DMS79 (cell line): ENCODE measurements at regions not wholly inside any gene's neighbourhood (a gene's known extent, or its start where the extent isn't known, plus 50 kb on each side); places are given as distances from the start of the nearest gene placed in this dataset.
A peak's percentile ranks its signal among the peaks of the same experiment; 100 is the strongest.
"Not testable (repeated sequence)": the region's sequence is repeated elsewhere in the genome, so short reads cannot be mapped to it uniquely, and the experiment has no call there.

ENCODE experiments used
- DNase-seq: peaks from one replicate; lab custom pipeline; 2025; lab: John Stamatoyannopoulos, UW

DNA sequence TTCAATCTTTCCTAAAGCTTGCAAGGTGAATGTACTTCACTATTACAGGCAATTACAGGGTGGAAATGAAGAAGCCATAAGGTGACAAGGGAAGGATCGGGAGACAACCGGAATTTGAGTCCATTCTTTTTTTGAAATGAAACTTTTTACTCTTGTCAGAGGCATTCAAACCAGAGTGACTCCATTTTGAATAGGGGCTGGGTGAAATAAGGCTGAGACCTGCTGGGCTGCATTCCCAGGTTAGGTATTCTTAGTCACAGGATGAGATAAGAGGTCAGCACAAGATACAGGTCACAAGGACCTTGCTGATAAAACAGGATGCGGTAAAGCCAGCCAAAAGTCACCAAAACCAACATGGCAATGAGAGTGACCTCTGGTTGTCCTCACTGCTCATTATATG, 363.3 kb downstream of the TYW1 start:
- no peak for DNase-seq

DNA sequence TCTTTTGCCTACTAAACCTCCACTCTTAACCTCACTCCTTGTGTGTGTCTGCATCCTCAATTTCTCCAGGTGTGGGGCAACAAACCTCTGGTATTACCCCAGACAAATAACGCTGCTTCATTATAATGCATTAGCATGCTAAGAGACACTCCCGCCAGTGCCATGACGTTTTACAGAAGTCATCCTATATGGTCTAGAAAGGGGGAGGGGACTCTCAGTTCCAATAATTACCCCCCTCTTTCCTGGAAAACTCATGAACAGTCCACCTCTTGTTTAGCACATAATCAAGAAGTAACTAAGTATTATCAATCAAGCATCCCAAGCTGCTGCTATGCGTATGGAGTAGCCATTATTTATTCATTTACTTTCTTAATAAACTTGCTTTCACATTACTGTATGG, 364.5 kb downstream of the TYW1 start:
- DNase-seq: no peak

DNA sequence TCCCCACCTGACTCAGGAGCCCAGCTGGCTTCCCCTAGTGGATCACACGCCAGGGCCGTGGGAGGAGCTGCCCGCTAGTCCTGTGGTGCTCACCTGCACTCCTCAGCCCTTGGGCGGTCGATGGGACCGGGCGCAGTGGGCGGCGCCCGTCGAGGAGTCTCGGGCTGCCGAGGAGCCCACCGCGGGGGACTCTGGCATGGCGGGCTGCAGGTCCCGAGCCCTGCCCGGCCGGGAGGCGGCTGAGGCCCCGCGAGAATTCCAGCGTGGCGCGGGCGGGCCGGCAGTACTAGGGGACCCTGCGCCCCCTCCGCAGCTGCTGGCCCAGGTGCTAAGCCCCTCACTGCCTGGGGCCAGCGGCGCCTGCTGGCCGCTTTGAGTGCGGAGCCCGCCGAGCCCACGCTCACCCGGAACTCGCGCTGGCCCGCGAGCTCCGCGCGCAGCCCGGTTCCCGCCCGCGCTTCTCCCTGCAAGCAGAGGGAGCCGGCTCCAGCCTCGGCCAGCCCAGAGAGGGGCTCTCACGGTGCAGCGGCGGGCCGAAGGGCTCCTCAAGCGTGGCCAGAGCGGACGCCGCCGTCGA, 367.9 kb downstream of the TYW1 start:
- DNase-seq: no peak

DNA sequence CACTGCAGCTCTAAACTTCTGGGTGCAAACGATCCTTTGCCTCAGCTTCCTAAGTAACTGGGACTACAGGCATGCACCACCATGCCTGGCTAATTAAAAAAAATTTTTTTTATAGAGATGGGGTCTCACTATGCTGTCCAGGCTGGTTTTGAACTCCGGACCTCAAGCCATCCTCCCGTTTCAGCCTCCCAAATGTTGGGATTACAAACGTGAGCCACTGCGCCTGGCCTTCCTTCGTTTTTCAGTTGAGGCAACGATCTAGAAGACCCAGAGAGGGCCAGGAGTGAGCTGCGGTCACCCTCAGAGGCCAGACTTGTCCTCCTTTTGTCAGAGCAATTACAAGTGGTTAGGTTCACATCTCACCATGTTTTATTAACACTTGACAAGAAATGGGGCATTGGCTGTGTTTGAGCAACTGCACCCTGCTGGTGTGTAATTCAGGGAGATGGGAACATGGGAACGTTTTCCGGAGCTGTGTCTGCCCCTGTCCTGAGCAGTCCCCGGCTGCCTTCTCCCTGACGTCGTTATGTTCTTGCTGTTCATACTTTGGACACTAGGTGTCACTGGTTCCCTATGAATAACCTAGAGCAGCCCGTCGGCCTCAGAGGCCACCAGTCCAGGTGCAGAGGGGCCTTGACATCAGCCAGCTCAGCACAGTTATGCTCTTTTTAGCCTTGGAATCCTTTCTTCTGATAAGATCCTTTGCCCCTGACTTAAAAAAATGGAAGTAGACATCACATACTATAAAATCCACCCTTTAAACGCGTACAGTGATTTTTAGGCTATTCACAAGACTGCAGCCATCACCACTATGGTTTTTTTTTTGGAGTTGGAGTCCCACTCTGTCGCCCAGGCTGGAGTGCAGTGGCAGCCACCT, 375.0 kb downstream of the TYW1 start:
- peak; percentile 38 for DNase-seq

DNA sequence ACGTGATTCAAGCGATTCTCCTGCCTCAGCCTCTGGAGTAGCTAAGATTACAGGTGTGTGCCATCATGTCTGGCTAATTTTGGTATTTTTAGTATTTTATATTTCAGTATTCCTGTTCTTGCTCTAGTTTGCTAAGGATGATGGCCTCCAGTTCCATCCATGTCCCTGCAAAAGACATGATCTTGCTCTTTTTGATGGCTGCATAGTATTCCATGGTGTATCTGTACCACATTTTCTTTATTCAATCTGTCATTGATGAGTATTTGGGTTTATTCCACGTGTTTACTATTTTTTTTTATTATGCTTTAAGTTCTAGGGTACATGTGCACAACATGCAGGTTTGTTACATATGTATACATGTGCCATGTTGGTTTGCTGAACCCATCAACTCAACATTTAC, 376.8 kb downstream of the TYW1 start:
- not testable (repeated sequence) for DNase-seq

DNA sequence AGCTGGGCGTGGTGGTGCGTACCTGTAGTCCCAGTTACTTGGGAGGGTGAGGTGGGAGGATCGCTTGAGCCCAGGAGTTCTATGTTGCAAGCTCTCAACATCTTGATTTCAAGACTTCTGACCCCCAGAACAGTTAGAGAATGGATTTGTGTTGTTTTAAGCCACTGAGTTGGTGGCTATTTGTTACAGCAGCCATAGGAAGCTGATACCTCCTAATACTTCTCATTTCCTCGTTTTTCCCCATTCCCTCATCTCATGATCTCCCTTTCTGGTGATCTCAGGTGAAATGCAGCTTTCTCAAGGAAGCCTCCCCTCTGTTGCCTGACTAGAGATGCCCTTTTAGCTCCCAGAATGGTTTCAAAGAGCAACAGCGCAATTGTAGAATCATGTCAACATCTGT, 378.8 kb downstream of the TYW1 start:
- DNase-seq: no peak

DNA sequence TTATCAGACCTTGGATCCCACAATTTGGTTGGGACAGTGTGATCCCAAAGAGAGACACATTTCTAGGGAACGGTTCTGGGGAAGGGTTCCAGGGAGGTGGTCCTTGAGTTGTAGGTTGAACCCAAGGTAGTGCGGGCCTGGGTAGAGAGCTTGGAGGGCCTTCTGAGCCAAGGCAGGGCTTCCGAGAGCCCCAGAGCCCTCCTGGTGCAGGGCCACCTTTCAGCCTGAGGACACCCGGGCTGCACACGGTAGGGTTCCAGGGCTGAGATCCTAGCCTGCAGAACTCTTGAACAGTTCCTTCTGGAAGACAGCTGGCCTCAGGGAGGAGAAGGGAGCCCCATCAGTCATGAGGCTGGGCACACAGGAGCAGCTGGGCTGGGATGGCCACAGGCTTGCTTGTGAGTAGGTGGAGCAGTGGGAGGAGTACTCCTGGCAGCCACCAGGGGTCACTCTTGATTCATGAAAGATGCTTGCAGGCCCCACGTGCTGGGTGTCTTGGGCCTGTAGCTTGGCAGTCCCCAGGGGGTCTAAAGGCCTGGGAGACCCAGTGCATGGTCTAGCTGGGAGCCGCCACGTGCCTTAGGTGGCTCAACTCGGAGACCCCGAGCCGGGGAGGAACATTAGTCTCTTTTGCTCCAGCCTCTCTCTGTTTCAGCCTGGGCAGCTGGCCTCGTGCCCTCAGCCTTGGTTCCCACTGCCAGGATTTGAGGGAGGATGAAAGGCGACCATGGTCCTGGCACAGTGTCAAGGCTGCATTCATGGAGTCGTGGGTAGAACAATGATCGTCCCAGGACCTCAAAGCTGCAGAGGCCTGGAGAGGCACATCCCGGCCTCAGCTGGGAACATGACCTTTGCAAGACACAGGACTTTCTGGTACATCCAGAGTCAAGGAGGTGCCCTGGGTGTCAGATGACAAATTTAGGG, 381.6 kb downstream of the TYW1 start:
- DNase-seq: no peak

DNA sequence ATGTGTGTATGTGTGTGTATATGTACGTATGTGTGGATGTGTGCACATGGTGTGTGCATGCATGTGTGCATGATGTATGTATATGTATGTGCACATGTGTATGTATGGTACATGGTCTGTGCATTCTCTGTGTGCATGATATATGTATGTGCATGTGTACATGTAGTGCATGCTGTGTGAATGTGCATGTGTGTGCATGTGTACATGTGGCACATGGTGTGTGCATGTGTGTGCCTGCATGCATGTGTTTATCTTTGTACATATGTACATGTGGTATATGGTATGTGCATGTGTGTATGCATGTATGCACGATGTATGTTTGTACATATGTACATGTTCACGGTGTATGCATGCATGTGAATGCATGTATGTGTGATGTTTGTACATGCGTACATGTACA, 383.7 kb downstream of the TYW1 start:
- no peak for DNase-seq

DNA sequence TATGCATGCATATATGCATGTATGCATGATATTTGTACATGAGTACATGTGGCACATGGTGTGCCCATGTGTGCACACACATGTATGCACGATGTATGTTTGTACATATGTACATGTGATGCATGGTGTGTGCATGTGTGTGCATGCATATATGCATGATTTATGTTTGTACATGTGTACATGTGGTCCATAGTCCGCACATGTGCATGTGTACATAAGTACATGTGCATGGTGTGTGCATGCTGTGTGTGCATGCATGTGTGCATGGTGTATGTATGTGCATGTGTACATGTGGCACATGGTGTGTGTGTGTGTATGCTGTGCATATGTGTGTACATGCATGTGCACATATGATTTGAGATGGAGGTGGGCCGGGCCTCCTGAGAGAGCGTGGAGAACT, 384.2 kb downstream of the TYW1 start:
- DNase-seq: no peak

DNA sequence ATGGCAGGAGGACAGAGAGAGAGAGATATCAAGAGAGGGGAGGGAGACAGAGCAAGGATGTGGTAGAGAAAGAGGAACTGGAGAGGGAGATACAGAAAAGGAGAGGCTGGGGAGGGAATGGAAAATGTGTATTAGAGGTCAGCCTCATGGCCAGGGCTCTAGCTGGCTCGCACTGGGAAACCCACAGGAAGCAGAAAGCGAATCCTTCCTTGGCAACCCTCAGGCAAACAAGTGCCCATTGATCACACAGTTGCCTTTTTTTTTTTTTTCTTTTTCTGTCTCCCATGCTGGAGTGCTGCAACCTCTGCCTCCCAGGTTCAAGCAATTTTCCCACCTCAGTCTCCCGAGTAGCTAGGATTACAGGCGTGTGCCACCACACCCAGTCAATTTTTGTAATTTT, 391.2 kb downstream of the TYW1 start:
- no peak for DNase-seq

DNA sequence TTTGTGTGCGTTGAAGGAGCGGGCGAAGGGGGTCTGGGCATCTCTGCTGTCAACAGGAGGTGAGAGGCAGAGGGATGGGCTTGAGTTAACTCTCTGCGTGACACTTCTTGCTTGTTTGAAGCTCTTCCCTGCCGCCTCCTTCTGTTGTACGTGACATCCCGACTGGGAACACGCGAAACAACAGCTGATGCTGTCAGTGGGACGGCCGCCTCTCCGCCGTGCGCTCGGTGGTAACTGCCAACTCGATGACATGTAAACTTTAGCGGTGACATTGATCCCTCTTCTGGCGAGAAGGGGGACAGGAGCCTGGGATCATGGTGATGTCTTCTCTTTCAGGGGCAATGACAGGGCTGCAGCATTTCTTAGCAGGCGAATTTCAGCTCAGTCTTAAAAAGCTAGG, 394.5 kb downstream of the TYW1 start:
- DNase-seq: no peak

DNA sequence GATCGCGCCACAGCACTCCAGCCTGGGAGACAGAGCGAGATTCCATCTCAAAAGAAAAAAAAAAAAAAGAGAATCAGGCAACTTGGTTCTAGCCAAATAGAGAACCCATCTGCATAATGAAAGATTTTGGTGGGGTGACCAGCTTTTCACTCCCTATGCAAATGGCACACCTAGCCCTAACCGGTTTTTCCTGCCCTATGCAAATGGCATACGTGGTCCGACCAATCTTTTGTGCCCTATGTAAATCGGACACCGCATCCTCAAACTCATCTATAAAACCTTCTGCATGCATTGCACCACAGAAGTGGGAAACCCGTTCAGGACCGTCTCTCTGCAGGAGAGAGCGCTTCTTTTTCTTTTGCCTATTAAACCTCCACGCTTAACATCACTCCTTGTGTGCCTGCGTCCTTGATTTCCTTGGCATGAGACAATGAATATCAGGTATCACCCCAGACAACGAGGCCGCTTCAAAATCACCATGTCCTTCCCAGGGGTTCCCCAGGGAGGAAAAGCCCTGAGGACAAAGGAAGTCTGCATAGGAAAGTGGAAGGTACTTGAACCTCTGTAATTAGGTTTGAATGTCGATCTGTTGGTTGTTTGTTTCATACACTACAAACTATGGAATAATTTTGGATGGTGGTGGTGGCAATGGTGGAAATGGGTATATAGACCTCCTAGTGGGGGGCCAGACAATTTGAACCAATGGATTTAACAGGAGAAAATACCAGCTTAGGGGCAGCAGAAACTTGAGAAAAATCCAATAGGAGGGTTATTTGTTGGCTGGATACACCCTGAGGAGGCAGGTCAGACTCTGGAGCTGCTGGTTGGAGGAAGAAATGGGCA, 396.2 kb downstream of the TYW1 start:
- DNase-seq: peak; percentile 79

DNA sequence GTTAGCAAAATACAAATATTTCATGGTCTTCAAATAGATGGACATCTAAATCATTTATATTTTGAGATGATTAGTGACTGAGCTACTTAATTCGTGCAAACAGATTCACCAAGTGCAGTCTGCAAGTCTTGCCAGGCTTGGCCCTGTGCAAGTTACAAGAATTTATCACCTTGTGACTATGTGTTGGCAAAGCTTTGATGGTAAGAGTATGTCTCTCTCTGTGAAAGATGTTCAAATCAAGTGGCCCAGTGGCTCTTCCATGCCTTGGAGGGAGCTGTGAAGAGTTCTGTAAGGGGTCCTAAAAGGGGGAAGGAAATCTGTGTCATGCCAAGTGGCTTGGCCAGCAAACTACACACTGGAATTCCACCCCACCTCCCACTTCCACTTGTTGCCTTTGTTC, 397.3 kb downstream of the TYW1 start:
- DNase-seq: no peak

DNA sequence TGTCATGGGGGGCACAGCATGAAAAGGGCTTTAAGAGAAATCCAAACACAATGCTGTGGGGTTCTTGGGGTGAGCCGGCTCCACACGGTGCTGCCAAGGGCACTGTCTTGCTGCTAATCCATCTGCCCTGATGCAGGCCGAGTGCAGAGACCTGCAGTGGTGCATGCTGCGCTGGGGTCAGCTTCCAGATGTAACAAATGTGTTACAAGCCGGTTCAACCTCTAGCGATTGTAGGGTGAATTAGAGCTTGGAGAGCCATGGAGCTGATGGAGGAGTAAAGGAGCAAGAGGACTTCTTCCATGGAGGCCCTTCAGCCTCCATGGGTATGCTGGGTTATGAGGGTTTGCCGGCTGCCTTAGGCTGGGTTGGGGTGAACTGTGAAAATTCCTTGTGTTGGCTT, 402.3 kb downstream of the TYW1 start:
- no peak for DNase-seq

DNA sequence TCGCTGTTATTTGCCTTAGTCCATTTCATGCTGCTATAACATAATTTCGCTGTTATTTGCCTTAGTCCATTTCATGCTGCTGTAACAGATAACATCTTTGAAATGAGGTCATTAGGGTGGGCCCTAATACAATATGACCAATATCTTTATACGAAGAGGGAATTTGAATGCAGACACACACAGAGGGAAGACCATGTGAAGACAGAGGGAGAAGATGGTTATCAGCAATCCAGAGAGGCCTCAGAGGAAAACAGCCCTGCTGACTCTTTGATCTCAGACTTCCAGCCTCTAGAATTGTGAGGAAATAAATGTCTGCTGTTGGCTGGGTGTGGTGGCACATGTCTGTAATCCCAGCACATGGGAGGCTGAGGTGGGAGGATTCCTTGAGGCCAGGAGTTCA, 404.9 kb downstream of the TYW1 start:
- no peak for DNase-seq

DNA sequence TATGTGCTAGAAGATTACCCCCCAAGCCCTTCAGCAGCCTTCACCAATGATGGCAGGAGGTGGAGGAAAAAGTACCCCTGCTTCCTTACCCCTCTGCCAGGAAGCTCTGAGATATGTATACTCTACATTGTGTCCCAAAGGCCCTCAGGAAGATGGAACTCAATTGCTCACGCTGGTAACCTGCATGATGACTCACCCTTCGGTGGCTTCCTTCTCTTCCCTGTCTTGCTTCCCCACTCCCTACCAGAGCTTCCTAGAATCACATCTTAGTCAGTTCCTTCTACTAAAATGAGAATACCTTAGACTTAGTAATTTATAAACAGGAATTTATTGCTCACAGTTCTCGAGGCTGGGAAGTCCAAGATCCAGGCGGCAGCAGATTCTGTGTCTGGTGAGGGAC, 405.6 kb downstream of the TYW1 start:
- no peak for DNase-seq

DNA sequence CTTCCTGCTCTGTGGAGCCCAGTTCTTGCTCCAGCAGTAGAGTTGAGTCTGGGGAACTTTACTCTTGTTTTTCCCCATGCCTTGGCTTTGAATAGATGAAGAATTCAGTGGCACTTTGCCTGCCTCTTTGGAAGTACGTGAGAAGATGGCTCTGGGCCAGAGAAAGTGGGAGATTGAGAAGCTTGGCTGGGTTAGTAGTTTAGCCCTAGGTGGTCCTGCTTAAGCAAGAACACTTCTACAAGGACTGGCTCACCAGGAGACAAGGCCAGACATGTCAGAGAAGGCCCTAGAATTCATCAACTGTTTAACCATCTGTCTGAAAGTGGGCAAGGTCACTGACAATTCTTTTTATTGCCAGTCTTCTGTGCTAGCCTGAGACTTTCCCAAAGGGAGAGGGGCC, 410.3 kb downstream of the TYW1 start:
- DNase-seq: peak; percentile 96

DNA sequence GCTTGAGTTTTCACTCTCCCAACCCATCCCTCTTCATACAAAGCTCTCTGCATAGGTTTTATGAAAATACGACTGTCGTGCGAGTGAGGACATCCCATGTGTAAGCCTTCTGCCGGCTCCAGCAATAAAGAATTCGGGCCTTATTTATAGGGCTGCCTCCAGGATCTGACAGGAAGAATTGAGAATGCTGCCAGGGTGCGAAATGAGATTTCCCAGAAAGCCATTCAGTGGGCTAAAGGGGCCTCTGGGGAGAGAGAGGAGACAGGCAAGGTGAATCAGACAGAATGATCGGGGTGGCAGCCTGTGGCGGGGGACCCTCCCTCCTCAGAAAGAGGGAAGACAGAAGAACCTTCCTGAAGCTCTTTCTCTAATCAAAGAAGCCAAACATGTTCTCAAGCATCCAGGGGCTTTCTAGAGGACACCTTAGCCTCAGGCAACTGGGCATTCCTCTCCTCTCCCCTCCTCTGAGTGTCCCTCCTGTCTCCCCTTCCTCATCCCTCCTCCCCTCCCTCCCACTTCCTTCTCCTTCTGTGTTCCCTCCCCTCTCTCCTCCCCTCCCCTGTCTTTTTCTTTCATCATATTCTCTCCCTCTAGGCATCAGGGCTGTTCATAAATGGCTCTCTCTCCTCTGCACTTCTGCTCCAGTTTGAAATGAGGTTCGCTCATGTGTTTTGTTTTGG, 410.9 kb downstream of the TYW1 start:
- peak; percentile 37 for DNase-seq

DNA sequence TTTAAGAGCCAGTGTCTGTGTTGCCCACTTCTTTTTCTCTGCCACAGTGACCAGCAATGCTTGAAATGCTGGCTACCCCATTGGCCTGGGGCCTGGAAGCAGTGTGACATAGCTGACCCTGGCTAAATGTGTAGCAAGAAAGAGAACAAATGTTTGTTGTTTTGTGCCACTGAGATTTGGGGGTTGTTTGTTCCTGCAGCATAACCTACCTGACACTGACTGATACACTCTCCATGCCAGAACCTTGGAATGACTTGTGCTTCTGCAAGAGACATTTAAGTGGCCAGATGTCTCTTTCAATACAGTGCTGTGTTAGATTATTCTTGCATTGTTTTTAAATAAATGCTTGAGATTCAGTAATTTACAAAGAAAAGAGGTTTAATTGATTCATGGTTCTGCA, 411.5 kb downstream of the TYW1 start:
- no peak for DNase-seq

DNA sequence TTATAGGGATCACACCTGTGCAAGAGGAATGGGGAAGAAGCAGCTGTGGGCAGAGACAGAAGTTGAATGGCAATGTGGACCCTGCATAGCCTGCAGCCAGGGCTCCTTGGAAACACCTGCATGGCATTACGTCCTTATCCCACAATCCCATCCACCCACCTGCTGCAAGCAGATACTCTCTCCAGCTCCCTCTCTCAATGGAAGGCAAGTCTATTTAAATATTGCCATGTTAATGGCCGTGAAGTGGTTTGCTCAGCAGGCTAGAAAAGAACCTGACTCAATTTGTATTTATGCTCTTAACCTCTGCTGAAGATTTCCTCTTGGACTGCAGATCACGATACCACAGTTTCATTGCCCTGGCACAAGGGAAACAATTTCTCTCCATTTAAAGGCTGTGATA, 417.0 kb downstream of the TYW1 start:
- DNase-seq: peak; percentile 97

DNA sequence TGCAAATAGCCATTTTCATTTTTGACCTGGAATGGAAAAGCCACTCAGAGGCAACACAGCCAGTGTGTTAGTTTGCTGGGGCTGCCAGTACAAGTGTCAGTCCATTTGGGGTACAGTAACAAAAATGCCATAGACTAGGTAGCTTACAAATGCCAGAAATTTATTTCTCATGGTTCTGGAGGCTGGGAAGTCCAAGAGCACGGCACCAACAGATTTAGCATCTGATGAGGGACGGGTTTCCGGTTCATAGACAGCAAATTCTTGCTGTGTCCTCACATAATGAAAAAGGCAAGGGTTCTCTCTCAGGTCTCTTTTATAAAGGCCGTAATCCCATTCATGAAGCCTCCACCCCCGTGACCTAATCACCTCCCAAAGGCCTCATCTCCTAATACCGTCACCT, 418.2 kb downstream of the TYW1 start:
- DNase-seq: no peak
